AG08395 (cell line): ENCODE measurements at regions not wholly inside any gene's neighbourhood (a gene's known extent, or its start where the extent isn't known, plus 50 kb on each side); places are given as distances from the start of the nearest gene placed in this dataset.

Experiments used
- DNase-seq: peaks from one replicate; pipeline ENCODE4 v3.0.0; 2012; ENCODE audit warnings: mixed read lengths, low spot score

DNA sequence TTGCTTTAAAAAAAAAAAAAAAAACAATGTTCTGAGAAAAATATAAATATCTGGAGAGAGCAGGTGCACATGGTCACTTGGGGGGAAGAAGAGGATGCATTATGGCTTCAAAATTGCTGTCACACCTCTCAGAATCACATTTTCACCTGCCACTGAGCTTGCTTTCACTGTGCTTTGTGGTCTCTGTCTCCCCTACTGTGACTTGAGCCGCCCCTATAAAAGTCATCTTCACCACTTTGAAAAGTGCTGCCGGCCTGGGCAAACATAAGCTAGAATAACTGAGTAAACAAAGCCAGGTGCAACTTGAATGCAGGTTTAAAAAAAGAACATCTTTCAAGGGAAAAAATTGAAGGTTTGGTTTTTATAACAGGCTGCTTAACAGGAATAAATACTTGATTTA is 368.1 kb upstream of the GRIA1 start:
- DNase-seq, result no peak

DNA sequence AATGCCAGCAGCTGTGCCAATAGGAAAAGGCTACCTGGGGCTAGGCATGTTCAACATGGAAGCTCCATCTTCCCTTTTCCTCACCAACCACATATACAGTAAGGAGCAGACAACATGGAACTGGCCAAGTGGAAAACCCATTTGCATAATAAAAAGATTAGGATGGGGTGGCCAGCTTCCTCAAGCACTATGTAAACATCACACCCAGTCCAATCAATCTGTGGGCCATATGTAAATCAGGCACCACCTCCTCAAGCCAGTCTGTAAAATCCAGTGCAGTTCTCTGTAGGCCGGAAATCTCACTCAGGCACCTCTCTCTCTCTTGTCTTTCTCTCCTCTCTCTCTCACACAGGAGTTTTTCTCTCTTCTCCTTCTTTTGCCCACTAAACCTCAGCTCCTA is 360.2 kb upstream of the GRIA1 start:
- DNase-seq, result no peak

DNA sequence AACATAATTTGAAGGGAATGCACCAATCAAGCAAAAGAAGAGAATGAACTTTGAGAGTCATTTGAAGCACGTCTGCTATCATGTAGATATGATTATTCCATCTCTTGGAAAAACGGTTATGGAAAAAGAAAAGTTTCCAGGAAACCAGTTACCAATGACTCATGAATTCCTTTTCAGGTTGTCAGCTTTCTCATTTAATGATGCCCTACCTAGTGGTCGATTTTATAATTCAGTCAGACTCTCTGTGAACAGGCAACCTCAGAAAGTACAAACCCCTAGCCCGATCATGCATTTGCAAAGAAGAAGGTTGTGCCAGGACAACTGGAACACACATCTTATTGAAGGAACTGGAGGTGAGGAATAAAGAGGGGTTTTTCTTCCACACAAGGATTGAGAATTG is 355.1 kb upstream of the GRIA1 start:
- DNase-seq, result no peak

DNA sequence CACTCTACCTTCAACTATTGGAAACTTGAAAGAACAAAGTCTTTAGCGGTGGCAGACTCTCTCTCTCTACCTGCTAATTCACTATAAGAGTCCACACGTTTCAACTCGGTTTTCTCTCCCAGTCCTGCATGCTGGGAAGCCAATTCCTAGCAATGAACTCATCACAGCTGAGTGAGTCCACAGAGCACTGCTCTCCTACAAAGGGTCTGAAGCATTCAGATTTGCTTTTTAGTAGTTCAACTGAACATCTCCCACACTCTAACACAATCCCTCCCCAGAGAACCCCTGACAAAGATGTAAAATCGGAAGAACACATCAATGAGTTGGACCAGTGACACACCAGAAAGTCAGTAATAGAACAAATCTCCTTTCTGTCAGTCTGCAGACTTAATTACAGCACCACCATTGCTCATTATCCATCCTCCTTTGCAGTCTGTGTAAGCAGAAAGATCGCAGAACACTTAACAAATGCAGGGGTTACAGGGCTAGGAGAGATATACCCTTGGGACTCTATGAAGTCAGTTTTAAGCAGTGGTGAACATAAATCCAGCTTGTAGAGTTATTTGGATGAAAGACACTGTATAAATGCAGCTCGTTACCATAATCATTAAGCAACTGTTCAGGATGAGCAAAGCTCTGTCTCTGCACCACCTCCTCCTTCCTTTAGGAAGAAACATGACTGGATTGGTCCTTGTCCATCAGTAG is 353.4 kb upstream of the GRIA1 start:
- DNase-seq, result no peak

DNA sequence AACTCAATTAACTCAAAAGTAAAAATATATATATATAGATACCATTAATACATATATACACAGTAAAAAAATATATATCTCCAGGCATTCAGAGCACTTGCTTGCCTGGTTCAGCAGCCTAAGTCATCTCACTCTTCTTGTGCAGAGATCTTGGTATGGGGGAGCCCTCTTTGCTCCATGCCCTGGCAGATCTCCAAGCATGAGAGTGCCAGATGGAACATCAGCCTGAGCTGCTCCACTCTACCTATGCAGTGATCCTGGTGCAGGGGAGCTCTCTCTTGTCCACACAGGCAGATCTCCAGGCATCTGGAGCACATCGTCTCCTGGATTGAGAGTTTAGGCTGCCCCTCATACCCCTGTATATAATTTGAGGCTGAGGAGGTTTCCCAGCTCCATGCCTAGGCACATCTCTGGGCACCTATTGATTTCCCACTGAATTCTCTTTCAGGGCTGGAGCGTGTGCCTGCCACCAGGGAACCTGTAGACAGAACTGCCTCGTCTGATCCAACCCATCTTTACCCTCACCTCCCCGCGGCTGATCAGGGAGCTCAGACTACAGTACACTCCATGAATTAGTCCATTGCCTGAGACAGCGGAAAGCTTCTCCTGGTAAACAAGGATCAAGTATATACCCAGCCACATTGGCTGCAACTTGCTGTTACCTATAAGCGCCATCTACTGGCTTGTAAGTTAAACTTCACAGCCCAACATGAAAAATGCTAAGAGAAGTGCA is 342.4 kb upstream of the GRIA1 start:
- DNase-seq, result peak; percentile 10

DNA sequence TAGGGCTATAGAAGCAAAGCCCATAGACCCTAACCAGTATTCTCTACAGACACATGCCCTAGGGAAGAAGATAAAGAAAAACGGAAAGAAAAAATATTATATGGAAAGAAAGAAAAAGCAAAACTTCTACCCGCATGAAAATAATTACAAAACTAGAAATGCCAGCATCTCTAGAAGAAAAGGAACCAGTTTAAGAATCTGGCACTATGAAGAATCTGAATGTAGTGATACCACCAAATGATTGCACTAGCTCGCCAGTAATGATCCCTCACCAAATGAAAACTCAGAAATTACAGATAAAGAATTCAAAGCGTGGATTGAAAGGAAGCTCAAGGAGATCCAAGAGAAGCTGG is 341.9 kb upstream of the GRIA1 start:
- no peak for DNase-seq

DNA sequence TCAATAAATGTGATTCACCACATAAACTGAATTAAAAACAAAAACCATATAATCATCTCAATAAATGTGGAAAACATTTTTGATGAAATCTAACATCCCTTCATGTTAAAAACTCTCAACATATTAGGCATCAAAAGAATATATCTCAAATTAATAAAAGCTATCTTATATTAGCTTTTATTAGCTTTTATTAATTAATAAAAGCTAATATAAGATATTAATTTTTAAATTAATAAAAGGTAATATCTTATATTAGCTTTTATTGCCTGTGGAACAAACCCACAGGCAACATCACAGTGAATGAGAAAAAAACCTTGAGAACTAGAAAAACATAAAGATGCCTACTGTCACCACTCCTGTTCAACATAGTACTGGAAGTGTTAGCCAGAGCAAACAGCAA is 338.9 kb upstream of the GRIA1 start:
- no peak for DNase-seq

DNA sequence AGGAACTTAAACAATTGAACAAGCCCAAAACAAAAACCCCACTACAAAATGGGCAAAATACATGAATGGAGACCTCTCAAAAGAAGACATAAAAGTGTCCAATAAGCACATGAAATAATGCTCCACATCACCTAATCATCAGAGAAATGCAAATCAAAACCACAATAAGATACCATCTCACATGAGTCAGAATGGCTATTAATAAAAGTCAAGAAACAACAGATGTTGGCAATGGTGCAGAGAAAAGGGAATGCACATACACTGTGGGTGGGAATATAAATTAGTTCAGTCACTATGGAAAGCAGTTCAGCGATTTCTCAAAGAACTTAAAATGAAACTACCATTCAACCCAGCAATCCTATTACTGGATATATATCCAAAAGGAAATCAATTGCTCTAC is 337.4 kb upstream of the GRIA1 start:
- DNase-seq, result no peak

DNA sequence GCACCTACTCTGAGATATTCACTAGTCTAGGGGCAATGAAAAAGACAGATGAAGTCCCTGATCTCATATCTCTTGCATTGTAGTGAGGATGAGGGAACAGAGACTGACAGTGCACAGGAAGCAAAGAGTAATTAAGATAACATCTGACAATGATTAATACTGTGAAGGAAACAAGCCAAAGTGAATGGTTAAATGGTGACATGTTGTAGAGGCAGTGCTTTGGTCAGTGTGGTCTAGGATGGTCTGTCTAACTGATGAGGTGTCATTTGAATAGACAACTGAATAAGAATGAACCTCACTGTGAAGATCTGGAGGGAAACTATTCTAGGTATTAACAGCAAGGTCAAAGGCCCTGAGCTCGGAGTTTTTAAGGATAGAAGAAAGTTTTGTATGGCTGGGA is 333.3 kb upstream of the GRIA1 start:
- DNase-seq, result peak; percentile 2

DNA sequence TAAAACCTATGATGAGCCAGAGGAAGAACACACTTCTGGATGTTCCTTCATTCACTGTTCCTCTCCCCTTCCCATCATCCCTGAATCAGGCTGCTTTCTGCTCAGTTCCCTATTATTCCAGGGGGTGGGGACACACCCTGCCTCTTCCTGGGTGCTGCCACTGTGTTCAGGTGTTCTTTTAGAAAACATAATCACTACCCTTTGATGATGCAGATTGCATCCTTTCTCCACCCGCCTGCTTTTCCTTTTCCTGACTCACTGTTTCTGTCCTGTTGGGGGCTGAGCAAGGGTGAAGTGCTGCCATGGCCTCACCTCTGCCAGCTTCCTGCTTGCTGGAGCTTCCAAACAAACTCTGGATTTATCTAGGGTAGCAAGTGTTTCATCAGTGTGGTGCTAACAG is 331.9 kb upstream of the GRIA1 start:
- no peak for DNase-seq

DNA sequence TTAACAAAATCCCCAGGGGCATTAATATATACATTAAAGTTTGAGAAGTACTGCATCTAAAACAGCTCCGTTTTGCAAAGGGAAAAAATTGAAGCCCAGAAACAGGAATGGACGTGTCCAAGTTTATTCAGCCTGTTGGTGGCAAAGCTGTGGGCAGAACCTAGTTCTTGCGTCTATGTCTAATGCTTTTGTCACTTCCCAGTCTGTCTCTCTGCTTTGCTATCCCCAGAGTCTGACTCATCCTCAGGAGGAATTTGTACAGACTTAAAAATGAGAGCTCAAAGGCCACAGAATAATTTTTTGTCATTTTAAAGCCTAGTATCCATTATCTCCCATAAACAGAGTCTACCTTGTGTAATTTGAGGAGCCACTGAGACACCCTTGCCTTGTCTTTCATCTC is 330.9 kb upstream of the GRIA1 start:
- DNase-seq, result peak; percentile 62

DNA sequence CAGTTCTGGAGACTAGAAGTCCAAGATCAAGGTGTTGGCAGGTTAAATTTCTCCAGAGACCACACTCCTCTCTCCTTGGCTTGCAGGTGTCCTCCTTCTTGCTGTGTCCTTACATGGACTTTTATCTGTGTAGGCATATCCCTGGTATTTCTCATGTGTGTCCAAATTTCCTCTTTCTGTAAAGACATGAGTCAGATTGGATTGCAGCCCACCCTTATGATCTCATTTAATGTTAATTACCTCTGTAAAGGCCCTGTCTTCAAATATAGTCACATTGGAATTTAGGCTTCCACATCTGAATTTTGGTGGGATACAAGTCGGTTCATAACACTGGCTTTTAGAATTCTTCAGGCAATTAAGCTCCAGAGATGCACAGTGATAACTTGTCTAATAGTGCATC is 322.2 kb upstream of the GRIA1 start:
- no peak for DNase-seq

DNA sequence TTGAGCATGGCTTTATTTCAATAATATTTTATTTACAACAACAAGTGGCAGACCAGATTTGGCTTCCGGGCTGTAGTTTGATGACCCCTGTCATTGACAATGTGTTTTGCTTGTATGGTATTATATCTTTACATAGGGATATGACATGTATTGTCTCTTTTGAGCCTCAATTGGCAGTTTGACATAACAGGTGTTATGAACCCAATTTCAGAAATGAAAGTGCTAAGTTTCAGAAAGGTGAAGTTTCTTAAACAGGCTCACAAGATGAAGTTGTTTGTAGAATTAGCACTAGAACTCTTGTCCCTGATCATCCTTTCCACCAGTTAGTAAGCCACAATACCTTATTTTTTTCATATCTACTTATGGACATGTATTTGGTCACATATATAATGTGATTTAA is 303.0 kb upstream of the GRIA1 start:
- no peak for DNase-seq

DNA sequence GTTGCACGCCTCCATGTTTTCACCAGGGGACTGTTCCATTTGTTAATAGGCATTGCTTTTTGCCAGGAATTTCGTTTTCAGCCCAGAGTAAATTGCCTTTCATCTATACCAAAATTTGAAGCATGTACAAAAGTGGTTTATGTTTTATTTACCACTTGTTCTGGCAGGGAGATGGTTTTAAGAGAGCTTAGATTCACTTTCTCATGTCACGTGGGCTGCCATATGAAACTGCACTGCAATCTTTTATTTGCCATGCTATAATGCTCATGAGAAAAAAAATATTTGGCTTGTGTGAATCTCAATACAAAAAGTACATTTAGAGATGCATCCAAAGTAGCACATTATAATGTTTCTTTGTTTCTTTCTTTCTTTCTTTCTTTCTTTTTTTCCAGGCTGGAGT is 284.1 kb upstream of the GRIA1 start:
- no peak for DNase-seq

DNA sequence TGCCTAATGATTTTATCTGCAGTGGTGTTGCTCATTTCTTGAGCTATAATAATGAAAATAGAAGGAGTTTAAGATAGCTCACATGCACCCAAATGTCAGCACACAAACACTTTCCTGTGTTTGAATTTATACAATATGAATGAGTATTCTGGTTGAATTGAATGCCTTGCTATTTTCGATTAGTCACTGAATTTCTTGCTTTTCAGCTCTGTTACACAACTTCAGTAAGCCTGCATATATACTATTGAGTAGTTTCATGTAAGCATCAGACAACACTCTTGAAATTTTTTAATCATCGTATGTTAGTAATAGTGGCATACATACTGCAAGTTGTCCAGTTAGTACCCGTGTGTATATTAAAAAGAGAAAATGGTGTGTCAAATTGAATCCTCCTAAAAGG is 281.5 kb upstream of the GRIA1 start:
- no peak for DNase-seq

DNA sequence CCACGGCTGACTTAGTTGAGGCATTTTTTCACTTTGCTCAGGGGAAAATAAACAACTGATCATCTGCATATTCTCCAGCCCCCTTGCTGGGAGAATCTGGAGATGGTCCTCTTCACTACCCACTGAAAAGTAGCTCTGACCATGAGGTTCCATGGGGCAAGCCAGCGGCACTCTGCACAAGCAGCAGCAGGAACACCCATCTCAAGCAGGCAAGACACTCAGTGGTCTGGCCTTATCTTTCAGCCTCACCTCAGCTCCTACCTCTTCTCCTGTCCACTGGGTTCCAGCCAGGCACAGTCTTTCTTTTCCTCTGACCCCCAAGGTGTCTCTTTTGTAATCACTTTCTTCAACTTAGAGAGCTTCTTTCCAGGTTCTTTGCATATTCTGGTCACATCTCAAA is 280.8 kb upstream of the GRIA1 start:
- DNase-seq, result no peak

DNA sequence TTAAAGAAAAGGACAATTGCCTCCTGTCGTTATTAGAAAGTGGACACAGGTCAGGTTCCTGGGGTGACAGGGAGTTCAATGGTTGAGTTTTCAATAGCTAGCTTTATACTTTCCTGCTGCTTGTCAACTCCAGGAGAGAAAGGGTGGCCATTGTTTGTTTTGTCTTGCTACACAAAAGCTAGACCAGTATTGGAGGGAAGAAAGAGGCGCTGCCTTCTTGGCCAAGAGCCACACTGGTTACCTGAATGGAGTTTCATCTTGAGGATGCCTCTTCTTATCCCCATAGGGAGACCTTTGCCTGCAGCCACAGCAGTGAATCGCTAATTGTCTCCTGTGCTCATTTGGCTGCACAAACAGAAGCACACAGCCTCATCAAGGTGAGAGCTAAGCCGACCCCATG is 279.4 kb upstream of the GRIA1 start:
- DNase-seq, result no peak

DNA sequence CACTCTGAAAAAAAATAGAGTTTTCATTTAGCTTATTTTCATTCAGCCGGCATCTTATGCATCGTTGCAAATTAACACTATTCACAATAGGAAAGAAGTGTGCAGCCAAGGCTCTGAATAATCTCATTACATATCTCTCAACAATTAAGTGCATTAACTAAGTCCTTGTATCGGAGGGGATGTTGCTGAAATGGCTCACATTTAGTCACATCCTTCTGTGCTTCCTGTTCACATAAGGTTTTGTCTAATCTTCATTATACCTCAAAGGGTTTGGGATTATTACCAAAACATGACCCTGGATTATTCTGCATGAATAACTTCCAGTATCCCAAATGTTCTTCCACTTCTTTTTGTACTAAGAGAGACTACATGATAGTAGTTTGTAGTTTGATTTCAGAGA is 278.0 kb upstream of the GRIA1 start:
- no peak for DNase-seq

DNA sequence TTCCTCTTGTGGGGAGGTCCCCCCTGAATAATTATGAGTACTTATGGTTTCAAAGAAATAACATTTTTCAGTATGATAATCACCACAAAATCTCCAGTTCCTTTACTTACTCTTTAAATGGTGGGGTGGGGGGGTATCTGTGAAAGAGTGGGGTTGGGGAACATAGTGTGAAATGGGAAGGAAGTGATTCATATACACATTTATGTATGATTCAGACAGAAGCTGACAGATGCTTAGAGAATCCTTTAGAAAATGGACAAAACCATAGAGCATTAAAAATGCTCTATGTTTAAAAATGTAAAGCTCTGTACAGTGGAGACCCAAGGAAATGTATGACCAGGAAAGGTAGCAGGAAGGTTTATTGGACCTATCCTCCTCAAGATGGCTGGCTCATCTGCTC is 267.5 kb upstream of the GRIA1 start:
- no peak for DNase-seq

DNA sequence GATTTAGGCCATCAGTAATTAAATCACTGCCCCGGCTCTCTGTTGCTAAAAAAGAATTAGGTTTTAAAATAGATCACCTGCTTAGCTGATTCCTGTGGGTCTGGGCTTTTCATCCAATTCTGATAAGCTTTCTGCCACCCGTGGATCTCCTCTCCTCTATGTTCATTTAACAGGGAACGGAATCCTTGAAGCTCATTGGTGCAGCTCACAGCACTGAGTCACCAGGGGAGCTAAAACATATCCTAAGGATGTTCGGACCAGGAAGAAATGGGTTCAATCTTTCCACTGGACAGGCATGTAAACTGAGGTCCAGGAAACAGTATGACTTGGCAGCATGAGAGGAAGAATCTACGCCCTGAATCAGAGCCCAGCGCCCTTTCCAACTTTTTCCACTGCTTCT is 267.1 kb upstream of the GRIA1 start:
- DNase-seq, result no peak

DNA sequence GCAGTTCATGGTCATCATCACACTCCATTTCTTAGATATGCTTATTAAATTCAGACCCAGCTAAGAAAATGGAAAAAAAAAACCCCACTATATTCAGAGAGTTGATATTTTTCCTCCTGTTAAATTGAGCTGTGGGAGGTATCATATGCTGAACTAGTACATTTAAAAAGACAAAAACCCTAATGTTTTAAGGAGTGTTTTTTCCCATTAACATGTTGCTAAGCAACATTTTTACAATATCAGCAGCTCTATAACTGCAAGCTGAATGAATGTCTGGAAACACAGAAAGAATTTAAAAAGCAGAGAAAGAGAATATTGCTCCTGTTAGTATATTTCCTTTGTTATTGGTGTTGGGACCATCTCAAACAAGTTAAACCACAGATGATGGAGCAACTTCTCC is 265.8 kb upstream of the GRIA1 start:
- no peak for DNase-seq

DNA sequence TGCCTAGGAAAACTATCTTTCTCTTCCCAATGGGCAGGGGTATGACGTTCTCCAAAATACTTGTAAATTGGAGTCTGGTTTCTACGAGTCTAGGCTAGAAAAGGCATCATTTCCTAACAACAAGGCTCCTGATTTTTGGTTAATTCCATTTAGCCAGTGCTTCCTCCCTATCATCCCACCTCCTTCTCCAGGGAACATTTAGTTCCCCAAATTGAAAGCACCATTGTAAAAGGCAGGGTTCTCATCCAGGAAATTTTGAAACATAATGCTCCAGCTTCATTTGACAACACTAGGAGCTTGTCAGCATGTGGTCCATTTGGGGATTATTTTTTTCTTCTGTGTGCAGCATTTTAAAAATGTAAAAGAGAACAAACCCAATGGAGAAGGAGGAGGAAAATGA is 256.5 kb upstream of the GRIA1 start:
- no peak for DNase-seq

DNA sequence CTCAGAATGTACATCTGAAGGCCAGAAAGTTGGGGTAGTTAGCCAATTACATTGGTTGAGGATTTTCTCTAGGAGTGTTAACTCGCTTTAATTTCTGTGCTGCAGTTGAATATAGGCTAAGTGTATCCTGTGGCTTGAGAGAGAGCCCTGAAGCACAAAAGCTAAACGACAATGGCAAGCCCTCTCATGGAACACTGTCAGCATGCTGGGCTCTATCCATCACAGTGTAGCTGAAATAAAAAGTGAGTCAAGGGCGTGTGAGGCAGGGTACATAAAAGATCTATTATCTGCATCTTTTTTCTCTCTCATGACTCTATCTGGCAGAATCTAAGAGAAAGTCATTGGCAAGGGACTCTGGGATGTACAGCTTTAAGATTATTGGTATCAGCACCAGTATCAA is 254.2 kb upstream of the GRIA1 start:
- DNase-seq, result no peak

DNA sequence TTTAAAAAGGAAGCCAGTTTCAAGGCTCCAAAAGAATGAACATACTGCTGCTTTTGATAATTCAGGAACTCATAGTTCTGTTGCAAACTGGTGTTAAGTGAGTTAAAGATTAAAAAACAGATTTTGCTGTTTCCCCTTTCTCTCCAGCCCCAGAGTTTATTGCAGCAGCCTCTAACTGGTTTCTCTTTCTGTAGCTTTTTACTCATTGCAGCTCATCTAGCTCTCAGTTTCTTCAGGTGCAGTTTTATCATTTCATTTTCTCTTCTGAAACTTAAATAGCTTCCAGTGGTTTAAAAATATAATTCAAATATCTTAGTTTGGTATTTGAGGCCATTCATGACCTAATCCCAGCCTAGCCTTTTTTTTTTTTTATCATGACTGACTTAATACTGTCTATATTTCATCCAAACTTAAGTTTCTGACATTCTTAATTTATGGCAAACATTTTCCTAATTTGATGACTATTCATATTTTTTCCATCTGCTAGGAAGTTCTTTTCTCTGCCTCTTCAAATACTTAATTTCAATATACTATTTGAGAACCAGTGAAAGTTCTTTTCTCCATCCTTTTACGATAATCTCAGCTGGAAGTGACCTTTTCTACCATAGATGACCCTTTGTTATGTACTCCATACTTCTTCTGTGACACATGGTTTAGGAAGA is 252.7 kb upstream of the GRIA1 start:
- DNase-seq, result no peak
